WI38 (cell line): ENCODE measurements at regions not wholly inside any gene's neighbourhood (a gene's known extent, or its start where the extent isn't known, plus 50 kb on each side); places are given as distances from the start of the nearest gene placed in this dataset.

ENCODE experiments used
- H3K4me3 ChIP-seq: 2 replicates; pipeline ENCODE4 v1.5.1; 2011; ENCODE audit warnings: low read depth, mild to moderate bottlenecking, control low read depth, low read length
- CTCF ChIP-seq: IDR thresholded peaks from 2 replicates; pipeline ENCODE4 v1.5.1; 2012; ENCODE audit warnings: low read depth, mild to moderate bottlenecking, control low read depth, low read length

- no peak for TF ChIP-seq CTCF
- no peak overlapping the region for H3K4me3 ChIP-seq
Measured at GRCh38 chr12:29962276-29963035, 178.7 kb upstream of the TMTC1 start.

GRCh38 chr12:29961231-29961630 lies 177.5 kb upstream of the TMTC1 start:
- no peak overlapping the region for H3K4me3 ChIP-seq
- no peak for TF ChIP-seq CTCF

GRCh38 chr12:29960122-29960521 lies 176.4 kb upstream of the TMTC1 start:
- H3K4me3 ChIP-seq = no peak overlapping the region
- no peak for TF ChIP-seq CTCF

GRCh38 chr12:29957835-29958234 lies 174.1 kb upstream of the TMTC1 start:
- TF ChIP-seq CTCF = no peak

GRCh38 chr12:29945904-29946303 lies 162.2 kb upstream of the TMTC1 start:
- TF ChIP-seq CTCF = no peak
- H3K4me3 ChIP-seq = no peak overlapping the region

More at GRCh38 chr12:29957835-29958234, 174.1 kb upstream of the TMTC1 start:
- H3K4me3 ChIP-seq = no peak overlapping the region

- H3K4me3 ChIP-seq = no peak overlapping the region
- no peak for TF ChIP-seq CTCF
Measured at GRCh38 chr12:29944269-29945000, 160.7 kb upstream of the TMTC1 start.

GRCh38 chr12:29943683-29944082 lies 159.9 kb upstream of the TMTC1 start:
- no peak for TF ChIP-seq CTCF
- no peak overlapping the region for H3K4me3 ChIP-seq
